Duodenal mucosa (tissue), 2 donors: ENCODE measurements at regions not wholly inside any gene's neighbourhood (a gene's known extent, or its start where the extent isn't known, plus 50 kb on each side); places are given as distances from the start of the nearest gene placed in this dataset.
"Not testable (repeated sequence)": the region's sequence is repeated elsewhere in the genome, so short reads cannot be mapped to it uniquely, and the experiment has no call there.

Source experiments
- H3K27ac ChIP-seq: one replicate; pipeline ENCODE4 v1.7.0; 2013; ENCODE audit warnings: low read depth, low read length
- H3K27me3 ChIP-seq, 2 donors: one replicate each; pipeline ENCODE4 v1.7.0; 2013; ENCODE audit warnings: low read length in 2 of 2, control low read depth in 1 of 2; ENCODE audit not compliant: insufficient read depth in 2 of 2, control insufficient read depth in 1 of 2
- H3K36me3 ChIP-seq, 2 donors: one replicate each; pipeline ENCODE4 v1.7.0; 2013; ENCODE audit warnings: low read length in 2 of 2, control low read depth in 1 of 2; ENCODE audit not compliant: insufficient read depth in 2 of 2, control insufficient read depth in 1 of 2
- H3K4me1 ChIP-seq, 2 donors: one replicate each; pipeline ENCODE4 v1.7.0; 2013; ENCODE audit warnings: low read length in 2 of 2, control low read depth in 1 of 2; ENCODE audit not compliant: insufficient read depth in 2 of 2, control insufficient read depth in 1 of 2
- H3K4me3 ChIP-seq, 2 donors: one replicate each; pipeline ENCODE4 v1.7.0; 2013; ENCODE audit warnings: low read length in 2 of 2, low read depth in 1 of 2
- H3K9ac ChIP-seq, 2 donors: one replicate each; pipeline ENCODE4 v1.7.0; 2013; ENCODE audit warnings: low read length in 2 of 2, low read depth in 1 of 2
- H3K9me3 ChIP-seq, 2 donors: one replicate each; pipeline ENCODE4 v1.7.0; 2013; ENCODE audit warnings: low read length in 2 of 2, control low read depth in 1 of 2; ENCODE audit not compliant: control insufficient read depth in 1 of 2

DNA sequence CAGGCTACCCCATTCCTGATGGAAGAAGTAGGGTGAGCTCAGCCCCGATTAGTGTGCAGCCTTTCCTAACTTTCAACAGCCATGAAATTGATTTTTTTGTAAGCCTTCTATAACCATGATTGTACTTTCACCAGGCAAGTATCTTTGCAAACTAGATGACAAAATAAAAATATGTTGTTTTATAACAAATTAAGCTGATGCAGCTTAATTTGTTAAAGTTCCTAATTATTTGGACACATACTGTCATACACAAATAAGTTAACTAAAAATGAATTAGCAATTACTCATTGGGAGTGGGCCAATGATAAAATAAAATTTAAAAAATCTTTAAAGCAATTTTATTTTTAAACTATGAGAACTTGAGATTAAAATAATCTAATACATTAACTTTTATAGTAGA, 113.1 kb upstream of the FANCL start:
- Histone ChIP-seq H3K36me3 (no peaks in the 10 kb centered on the region), H3K4me1 (no peaks in the 10 kb centered on the region), H3K9ac (no peak overlapping the region), H3K4me3 (no peak overlapping the region), H3K27ac (no peak overlapping the region), H3K27me3 (no peaks in the 10 kb centered on the region), H3K9me3 (no peaks in the 10 kb centered on the region)

DNA sequence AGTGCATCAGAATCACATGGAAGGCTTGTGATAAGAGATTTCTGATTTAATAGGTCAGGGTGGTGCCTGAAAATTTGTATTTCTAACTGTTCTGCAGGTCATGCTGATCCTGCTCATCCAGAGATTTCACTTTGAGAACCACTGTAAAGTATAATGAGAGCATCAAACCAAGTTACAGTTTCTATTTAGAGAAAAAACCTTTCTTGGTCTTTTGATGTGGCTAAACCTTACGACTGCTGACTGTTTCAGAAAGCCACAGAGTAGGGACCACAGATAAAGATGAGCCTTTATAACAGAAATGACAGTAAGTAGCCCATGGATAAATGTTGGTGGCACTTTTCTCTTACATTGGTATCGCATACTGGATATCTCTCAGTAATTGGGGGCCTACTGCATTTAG, 109.4 kb upstream of the FANCL start:
- Histone ChIP-seq H3K4me1 (no peaks in the 10 kb centered on the region), H3K9me3 (no peaks in the 10 kb centered on the region), H3K36me3 (no peaks in the 10 kb centered on the region), H3K27me3 (no peaks in the 10 kb centered on the region), H3K4me3 (no peak overlapping the region), H3K9ac (no peak overlapping the region), H3K27ac (no peak overlapping the region)

DNA sequence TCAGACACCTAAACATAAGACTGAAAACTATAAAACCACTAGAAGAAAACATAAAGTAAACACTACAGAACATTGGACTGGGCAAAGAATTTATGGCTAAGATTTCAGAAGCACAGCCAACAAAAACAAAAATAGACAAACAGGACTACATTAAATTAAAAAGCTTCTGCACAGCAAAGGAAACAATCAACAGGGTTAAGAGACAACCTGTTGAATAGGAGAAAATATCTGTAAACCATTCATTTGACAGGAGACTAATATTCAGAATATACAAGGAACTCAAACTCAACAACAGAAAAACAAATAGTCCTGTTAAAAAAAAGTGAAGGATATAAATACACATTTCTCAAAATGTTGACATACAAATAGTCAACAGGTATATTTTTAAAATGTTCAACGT, 106.7 kb upstream of the FANCL start:
- H3K9me3 ChIP-seq, result no peaks in the 10 kb centered on the region
- H3K27ac ChIP-seq, result no peak overlapping the region
- H3K27me3 ChIP-seq, result no peaks in the 10 kb centered on the region
- no peak overlapping the region for H3K4me3 ChIP-seq
- H3K4me1 ChIP-seq, result no peaks in the 10 kb centered on the region
- no peak overlapping the region for H3K9ac ChIP-seq
- no peaks in the 10 kb centered on the region for H3K36me3 ChIP-seq

DNA sequence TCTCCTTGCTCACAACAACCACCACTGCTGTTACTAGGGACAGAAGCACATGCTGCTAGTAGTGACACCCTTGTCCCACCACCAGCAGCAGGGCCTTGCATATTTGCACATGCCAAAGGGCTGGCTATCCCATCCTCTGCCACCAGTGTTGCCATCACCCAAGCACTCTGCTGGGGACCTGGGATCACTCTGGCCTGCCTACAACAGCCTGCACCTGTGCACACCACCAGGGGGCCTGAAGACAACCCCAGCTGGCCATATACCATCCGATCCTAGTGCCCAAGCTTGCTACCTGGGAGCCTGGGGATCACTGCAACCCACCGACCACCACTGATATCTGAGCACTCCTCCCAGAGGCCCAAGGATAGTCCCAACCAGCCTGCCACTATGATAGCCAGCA, 99.9 kb upstream of the FANCL start:
- no peak overlapping the region for H3K9ac ChIP-seq
- no peaks in the 10 kb centered on the region for H3K27me3 ChIP-seq
- no peak overlapping the region for H3K27ac ChIP-seq
- H3K36me3 ChIP-seq, result no peaks in the 10 kb centered on the region
- H3K9me3 ChIP-seq, result no peaks in the 10 kb centered on the region
- H3K4me3 ChIP-seq, result no peak overlapping the region
- no peaks in the 10 kb centered on the region for H3K4me1 ChIP-seq

DNA sequence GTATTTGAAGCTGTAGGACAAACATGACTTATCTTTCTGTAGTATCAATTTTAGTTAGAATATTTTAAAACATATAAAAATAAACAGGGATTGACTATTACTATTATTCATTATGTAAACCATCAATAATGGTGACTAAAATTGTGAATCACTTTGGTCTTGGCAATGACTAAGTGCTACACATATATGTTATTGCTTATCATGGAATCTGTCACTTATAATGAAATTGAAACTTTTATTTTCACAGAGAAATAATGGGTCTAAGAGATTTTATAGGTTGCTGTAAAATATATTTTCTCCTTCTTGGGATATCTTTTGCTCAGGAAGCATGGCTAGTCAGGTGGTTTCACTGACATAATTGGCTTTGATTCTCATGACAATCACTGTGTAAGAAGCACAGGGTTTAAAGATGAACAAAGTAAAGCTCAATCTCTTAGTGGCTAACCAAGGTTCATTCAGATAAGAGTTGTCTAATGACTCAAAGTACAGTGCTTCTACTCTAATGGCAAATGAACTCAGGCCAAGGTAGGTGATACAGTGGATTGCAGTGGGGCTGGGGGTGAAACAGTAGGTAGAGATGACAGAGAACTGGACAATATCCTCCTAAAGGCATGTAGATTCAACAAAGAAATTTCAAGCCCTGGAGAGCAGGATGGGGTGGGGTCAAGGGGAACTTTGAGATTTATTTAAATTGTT, 98.6 kb upstream of the FANCL start:
- Histone ChIP-seq H3K27me3 (no peaks in the 10 kb centered on the region), H3K4me1 (no peaks in the 10 kb centered on the region), H3K27ac (no peak overlapping the region), H3K9ac (no peak overlapping the region), H3K9me3 (no peaks in the 10 kb centered on the region), H3K36me3 (no peaks in the 10 kb centered on the region), H3K4me3 (no peak overlapping the region)

DNA sequence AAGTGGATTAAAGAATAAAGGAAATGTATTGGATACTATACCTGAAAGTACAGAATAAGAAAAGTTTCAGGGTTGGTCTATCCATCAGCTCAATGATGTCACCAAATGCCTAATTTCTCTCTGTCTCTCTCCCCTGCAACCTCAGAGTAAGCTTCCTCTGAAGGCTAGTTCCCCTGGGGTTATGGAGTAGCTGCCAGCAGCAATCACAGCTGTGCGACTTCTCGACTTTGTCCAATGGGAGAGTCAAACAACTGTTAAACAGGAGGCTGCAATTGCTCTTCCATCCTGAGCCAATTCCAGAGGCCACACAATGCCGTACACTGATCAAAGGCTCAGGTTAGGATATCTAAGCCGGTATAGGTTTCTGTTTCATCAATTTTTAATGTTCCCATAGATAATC, 95.3 kb upstream of the FANCL start:
- Histone ChIP-seq H3K27me3 (no peaks in the 10 kb centered on the region), H3K9ac (no peak overlapping the region), H3K27ac (no peak overlapping the region), H3K4me1 (no peaks in the 10 kb centered on the region), H3K4me3 (no peak overlapping the region), H3K9me3 (no peaks in the 10 kb centered on the region), H3K36me3 (no peaks in the 10 kb centered on the region)

DNA sequence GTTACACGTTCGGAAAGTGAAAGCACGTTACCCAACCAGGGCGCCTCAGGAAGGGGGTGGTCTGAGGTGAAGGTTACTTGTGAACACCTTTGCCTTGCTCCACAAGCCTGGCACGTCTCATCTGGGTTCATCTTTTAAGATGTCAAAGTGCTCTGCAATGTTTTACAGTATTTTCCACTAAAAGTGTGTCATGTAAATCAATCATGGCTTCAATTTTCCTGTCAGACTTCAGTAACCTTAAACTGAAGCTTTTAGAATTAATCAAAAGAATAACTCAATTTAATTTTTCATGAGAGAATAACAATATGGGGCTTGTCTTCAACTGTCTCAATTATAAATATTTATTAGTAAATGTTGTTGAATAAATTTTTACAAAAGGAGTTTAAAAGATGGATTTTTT, 93.3 kb upstream of the FANCL start:
- Histone ChIP-seq H3K4me3 (no peak overlapping the region), H3K9me3 (no peaks in the 10 kb centered on the region), H3K9ac (no peak overlapping the region), H3K36me3 (no peaks in the 10 kb centered on the region), H3K27me3 (no peaks in the 10 kb centered on the region), H3K4me1 (no peaks in the 10 kb centered on the region), H3K27ac (no peak overlapping the region)

DNA sequence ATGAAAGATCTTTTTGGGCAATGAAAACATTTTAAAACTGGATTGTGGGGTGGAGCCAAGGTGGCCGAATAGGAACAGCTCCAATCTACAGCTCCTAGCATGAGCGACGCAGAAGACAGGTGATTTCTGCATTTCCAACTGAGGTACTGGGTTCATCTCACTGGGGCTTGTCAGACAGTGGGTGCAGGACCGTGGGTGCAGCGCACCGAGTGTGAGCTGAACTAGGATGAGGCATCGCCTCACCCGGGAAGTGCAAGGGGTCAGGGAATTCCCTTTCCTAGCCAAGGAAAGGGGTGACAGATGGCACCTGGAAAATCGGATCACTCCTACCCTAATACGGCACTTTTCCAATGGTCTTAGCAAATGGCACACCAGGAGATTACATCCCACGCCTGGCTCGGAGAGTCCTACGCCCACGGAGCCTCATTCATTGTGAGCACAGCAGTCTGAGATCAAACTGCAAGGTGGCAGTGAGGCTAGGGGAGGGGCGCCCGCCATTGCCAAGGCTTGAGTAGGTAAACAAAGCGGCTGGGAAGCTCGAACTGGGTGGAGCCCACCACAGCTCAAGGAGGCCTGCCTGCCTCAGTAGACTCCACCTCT, 84.3 kb upstream of the FANCL start:
- not testable (repeated sequence) for H3K27me3 ChIP-seq, H3K4me1 ChIP-seq, H3K4me3 ChIP-seq, H3K36me3 ChIP-seq, H3K9ac ChIP-seq, H3K27ac ChIP-seq, H3K9me3 ChIP-seq

DNA sequence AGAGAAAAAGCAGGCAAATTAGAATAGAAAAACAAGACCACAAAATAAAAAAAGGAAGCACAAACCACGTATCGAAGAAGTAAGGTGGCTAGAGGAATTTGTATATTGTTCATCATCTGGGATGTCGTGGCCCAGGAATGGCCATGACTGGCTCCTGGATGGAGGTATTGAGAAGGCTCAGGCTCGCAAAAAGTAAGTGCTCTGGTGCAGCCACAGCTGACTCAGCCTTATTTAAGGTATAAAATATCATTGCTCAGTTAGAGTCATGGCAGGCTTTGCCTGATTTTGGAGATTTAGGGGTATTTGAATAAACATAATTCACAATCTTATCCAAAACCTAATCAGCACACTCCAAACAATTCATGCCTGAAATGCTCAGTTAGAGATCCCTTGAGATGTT, 78.4 kb upstream of the FANCL start:
- no peak overlapping the region for H3K27ac ChIP-seq
- no peaks in the 10 kb centered on the region for H3K36me3 ChIP-seq
- no peak overlapping the region for H3K9ac ChIP-seq
- H3K27me3 ChIP-seq, result no peaks in the 10 kb centered on the region
- no peaks in the 10 kb centered on the region for H3K9me3 ChIP-seq
- no peaks in the 10 kb centered on the region for H3K4me1 ChIP-seq
- no peak overlapping the region for H3K4me3 ChIP-seq

DNA sequence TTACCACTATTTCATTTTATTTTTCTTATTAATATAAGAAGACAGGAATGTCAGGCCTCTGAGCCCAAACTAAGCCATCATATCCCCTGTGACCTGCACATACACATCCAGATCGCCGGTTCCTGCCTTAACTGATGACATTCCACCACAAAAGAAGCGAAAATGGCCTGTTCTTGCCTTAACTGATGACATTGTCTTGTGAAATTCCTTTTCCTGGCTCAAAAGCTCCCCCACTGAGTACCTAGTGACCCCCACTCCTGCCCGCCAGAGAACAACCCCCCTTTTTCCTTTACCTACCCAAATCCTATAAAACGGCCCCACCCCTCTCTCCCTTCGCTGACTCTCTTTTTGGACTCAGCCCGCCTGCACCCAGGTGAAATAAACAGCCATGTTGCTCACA, 77.8 kb upstream of the FANCL start:
- not testable (repeated sequence) for H3K9ac ChIP-seq, H3K27me3 ChIP-seq, H3K9me3 ChIP-seq, H3K4me3 ChIP-seq, H3K4me1 ChIP-seq, H3K27ac ChIP-seq, H3K36me3 ChIP-seq
